GM23338 (cell line): ENCODE measurements at regions not wholly inside any gene's neighbourhood (a gene's known extent, or its start where the extent isn't known, plus 50 kb on each side); places are given as distances from the start of the nearest gene placed in this dataset.

ENCODE experiments used
- ATAC-seq: fragments of 200-7000 bp; cut with Tn5 transposase; 3 replicates; pipeline ENCODE4 v1.9.1; 2020
- DNase-seq: peaks from one replicate; pipeline ENCODE4 v3.0.0-alpha.2; 2015; ENCODE audit warnings: low spot score
- H2AFZ ChIP-seq: fragments of 200-600 bp; sonication (generic); 2 replicates; pipeline ENCODE4 v1.8.0; 2016; ENCODE audit warnings: antibody characterized with exemption, mild to moderate bottlenecking, moderate library complexity
- H3F3A ChIP-seq: fragments of 200-600 bp; sonication (generic); replicated peaks from 2 replicates; pipeline ENCODE4 v1.8.0; 2017; ENCODE audit warnings: antibody characterized with exemption, mixed run types, low read depth
- H3K27ac ChIP-seq: fragments of 200-600 bp; sonication (generic); 2 replicates; pipeline ENCODE4 v1.6.1; 2016; ENCODE audit warnings: low read depth
- H3K27me3 ChIP-seq: fragments of 200-600 bp; sonication (generic); 2 replicates; pipeline ENCODE4 v1.8.0; 2016; ENCODE audit warnings: mild to moderate bottlenecking, mixed run types, moderate library complexity; ENCODE audit not compliant: insufficient read depth
- H3K36me3 ChIP-seq: fragments of 200-600 bp; sonication (generic); 2 replicates; pipeline ENCODE4 v1.8.0; 2016; ENCODE audit warnings: mild to moderate bottlenecking; ENCODE audit not compliant: insufficient read depth
- H3K4me1 ChIP-seq: fragments of 200-600 bp; sonication (generic); 2 replicates; pipeline ENCODE4 v1.8.0; 2016; ENCODE audit warnings: mild to moderate bottlenecking, moderate library complexity; ENCODE audit not compliant: insufficient read depth
- H3K4me2 ChIP-seq: fragments of 200-600 bp; sonication (generic); 2 replicates; pipeline ENCODE4 v1.7.1; 2017; ENCODE audit warnings: mixed run types
- H3K4me3 ChIP-seq: fragments of 200-600 bp; sonication (generic); 2 replicates; pipeline ENCODE4 v1.6.1; 2016; ENCODE audit warnings: mixed run types
- H3K79me2 ChIP-seq: fragments of 200-600 bp; sonication (generic); replicated peaks from 2 replicates; pipeline ENCODE4 v1.8.0; 2017; ENCODE audit warnings: mild to moderate bottlenecking; ENCODE audit not compliant: insufficient read depth
- H3K9me2 ChIP-seq: fragments of 200-600 bp; sonication (generic); 2 replicates; pipeline ENCODE4 v1.8.0; 2017; ENCODE audit not compliant: insufficient read depth
- H4K20me1 ChIP-seq: fragments of 200-600 bp; sonication (generic); replicated peaks from 2 replicates; pipeline ENCODE4 v1.8.0; 2017; ENCODE audit warnings: mild to moderate bottlenecking; ENCODE audit not compliant: insufficient read depth
- H3K27ac Mint-ChIP-seq: 2 replicates; pipeline ENCODE4 v1.8.0; 2020; ENCODE audit warnings: inconsistent platforms, mild to moderate bottlenecking, moderate library complexity, mixed read lengths
- H3K27me3 Mint-ChIP-seq: 3 replicates; pipeline ENCODE4 v1.8.0; 2022; ENCODE audit warnings: low read depth, mild to moderate bottlenecking, moderate library complexity, mixed read lengths, inconsistent platforms; ENCODE audit not compliant: insufficient read depth, poor library complexity
- H3K36me3 Mint-ChIP-seq: 3 replicates; pipeline ENCODE4 v1.8.0; 2021; ENCODE audit warnings: low read depth, mild to moderate bottlenecking, inconsistent platforms, moderate library complexity, mixed read lengths
- H3K4me1 Mint-ChIP-seq: 3 replicates; pipeline ENCODE4 v1.8.0; 2020; ENCODE audit warnings: mild to moderate bottlenecking, inconsistent platforms, mixed read lengths
- H3K4me3 Mint-ChIP-seq: 3 replicates; pipeline ENCODE4 v1.8.0; 2021; ENCODE audit warnings: moderate library complexity, mild to moderate bottlenecking, inconsistent platforms, mixed read lengths
- H3K9me3 Mint-ChIP-seq: 3 replicates; pipeline ENCODE4 v1.8.0; 2020; ENCODE audit warnings: moderate library complexity, mild to moderate bottlenecking, inconsistent platforms, mixed read lengths
- CREB1 ChIP-seq: fragments of 250-450 bp; sonication (Bioruptor Pico); IDR thresholded peaks from 2 replicates; pipeline ENCODE4 v1.5.0; 2020; ENCODE audit warnings: low read depth, mild to moderate bottlenecking, moderate library complexity
- EZH2 ChIP-seq: fragments of 200-600 bp; sonication (generic); IDR thresholded peaks from one replicate; pipeline ENCODE4 v1.8.0; 2017; ENCODE audit warnings: antibody characterized with exemption, mild to moderate bottlenecking, low read depth; ENCODE audit not compliant: unreplicated experiment
- EZH2phosphoT487 ChIP-seq: fragments of 200-600 bp; sonication (generic); IDR thresholded peaks from one replicate; pipeline ENCODE4 v1.8.1; 2018; ENCODE audit warnings: antibody characterized with exemption; ENCODE audit not compliant: unreplicated experiment
- JUNB ChIP-seq: IDR thresholded peaks from one replicate; pipeline ENCODE4 v1.6.1; 2016; ENCODE audit warnings: antibody characterized with exemption; ENCODE audit not compliant: unreplicated experiment
- NANOG ChIP-seq: IDR thresholded peaks from 2 replicates; pipeline ENCODE4 v1.6.1; 2016; ENCODE audit warnings: antibody characterized with exemption, borderline replicate concordance
- STAT1 ChIP-seq: IDR thresholded peaks from one replicate; pipeline ENCODE4 v1.6.1; 2016; ENCODE audit warnings: antibody characterized with exemption; ENCODE audit not compliant: unreplicated experiment
- ZNF114 ChIP-seq: fragments of 250-450 bp; sonication (Bioruptor Pico); IDR thresholded peaks from 2 replicates; pipeline ENCODE4 v1.5.0; 2020; ENCODE audit warnings: mild to moderate bottlenecking, moderate library complexity
- ZNF331 ChIP-seq: fragments of 250-450 bp; sonication (Bioruptor Pico); IDR thresholded peaks from 2 replicates; pipeline ENCODE4 v1.5.0; 2020; ENCODE audit warnings: low read depth, mild to moderate bottlenecking, moderate library complexity
- TF ChIP-seq, protein P1 (sequence below): IDR thresholded peaks from one replicate; pipeline ENCODE4 v1.6.1; 2018; ENCODE audit warnings: antibody characterized with exemption; ENCODE audit not compliant: unreplicated experiment
- TF ChIP-seq, protein P2 (sequence below), 2 experiments: fragments of 200-600 bp in 1 of 2; sonication (generic) in 1 of 2; conservative IDR thresholded peaks; 2 replicates each; pipeline versions ENCODE4 v1.5.1 to v1.6.1; 2016 to 2017; ENCODE audit warnings: antibody characterized with exemption in 2 of 2, low read depth in 2 of 2, mild to moderate bottlenecking in 2 of 2, moderate library complexity in 1 of 2

DNA sequence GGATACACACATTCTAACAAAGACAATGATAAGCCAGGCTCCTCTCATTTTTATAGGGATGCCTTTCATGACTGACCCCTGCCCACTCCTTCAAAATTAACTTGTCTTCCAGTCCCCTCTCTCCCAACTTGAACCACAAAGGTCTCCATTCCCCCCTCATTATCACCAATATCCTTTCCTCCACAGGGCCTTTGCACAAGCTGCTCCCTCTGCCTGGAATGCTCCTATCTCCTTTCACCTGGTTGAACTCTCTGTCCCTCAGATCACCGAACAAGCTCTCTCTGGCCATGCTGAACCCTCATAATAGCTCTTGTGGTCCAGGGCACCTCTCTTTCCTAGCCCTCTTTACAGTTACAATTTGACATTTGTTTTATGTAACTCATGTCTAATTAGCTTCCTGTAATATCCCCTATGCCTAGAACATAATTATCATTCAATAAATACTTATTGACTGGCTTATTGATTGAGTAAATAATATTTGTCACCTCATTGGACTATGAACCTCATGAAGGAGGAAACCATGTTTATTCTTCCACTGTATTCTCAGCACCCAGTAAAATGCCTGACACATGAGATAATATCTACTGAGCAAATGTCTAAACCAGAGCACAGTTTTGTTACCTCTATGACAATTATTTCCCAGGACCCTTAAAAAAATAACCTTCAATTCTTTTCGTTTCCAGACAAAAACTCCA lies 266.3 kb upstream of the RASGEF1B start (continued):
- TF ChIP-seq, protein P1, sequence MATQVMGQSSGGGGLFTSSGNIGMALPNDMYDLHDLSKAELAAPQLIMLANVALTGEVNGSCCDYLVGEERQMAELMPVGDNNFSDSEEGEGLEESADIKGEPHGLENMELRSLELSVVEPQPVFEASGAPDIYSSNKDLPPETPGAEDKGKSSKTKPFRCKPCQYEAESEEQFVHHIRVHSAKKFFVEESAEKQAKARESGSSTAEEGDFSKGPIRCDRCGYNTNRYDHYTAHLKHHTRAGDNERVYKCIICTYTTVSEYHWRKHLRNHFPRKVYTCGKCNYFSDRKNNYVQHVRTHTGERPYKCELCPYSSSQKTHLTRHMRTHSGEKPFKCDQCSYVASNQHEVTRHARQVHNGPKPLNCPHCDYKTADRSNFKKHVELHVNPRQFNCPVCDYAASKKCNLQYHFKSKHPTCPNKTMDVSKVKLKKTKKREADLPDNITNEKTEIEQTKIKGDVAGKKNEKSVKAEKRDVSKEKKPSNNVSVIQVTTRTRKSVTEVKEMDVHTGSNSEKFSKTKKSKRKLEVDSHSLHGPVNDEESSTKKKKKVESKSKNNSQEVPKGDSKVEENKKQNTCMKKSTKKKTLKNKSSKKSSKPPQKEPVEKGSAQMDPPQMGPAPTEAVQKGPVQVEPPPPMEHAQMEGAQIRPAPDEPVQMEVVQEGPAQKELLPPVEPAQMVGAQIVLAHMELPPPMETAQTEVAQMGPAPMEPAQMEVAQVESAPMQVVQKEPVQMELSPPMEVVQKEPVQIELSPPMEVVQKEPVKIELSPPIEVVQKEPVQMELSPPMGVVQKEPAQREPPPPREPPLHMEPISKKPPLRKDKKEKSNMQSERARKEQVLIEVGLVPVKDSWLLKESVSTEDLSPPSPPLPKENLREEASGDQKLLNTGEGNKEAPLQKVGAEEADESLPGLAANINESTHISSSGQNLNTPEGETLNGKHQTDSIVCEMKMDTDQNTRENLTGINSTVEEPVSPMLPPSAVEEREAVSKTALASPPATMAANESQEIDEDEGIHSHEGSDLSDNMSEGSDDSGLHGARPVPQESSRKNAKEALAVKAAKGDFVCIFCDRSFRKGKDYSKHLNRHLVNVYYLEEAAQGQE = no peak
- TF ChIP-seq EZH2phosphoT487 (no peak), ZNF331 (CRISPR knock-in tag) (no peak), CREB1 (CRISPR knock-in tag) (no peak), STAT1 (no peak), EZH2 (no peak), JUNB (no peak), NANOG (no peak), ZNF114 (CRISPR knock-in tag) (no peak)
- TF ChIP-seq, protein P2, sequence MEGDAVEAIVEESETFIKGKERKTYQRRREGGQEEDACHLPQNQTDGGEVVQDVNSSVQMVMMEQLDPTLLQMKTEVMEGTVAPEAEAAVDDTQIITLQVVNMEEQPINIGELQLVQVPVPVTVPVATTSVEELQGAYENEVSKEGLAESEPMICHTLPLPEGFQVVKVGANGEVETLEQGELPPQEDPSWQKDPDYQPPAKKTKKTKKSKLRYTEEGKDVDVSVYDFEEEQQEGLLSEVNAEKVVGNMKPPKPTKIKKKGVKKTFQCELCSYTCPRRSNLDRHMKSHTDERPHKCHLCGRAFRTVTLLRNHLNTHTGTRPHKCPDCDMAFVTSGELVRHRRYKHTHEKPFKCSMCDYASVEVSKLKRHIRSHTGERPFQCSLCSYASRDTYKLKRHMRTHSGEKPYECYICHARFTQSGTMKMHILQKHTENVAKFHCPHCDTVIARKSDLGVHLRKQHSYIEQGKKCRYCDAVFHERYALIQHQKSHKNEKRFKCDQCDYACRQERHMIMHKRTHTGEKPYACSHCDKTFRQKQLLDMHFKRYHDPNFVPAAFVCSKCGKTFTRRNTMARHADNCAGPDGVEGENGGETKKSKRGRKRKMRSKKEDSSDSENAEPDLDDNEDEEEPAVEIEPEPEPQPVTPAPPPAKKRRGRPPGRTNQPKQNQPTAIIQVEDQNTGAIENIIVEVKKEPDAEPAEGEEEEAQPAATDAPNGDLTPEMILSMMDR (conservative IDR thresholded peaks at IDR 0.05; ENCODE audit: low read depth in 2 of 2) = no peak

DNA sequence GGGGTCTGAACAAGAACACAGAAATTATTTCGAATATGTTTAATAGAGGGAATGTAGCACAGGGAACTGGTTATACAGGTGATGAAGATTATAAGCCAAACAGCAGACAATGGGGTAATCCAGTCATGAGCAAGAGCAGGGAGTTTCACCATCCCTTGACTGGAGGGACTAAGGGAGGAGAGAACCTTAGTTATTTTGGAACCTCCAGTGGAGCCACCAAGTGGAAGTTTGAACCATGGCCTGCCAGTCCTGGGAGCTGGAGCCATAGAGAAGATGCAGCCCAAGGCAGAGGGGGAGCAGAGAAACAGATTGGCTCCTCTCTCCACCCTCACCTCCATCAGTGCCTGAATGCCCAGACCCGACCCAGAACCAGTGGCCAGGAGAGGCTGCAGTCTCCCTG lies 264.6 kb upstream of the RASGEF1B start:
- no peak overlapping the region for H3K4me3 ChIP-seq
- H3K9me2 ChIP-seq = no peaks in the 10 kb centered on the region
- Mint-ChIP-seq H3K4me1 (no peaks in the 10 kb centered on the region), H3K36me3 (no peaks in the 10 kb centered on the region), H3K4me3 (no peak overlapping the region), H3K27ac (no peak overlapping the region), H3K9me3 (no peaks in the 10 kb centered on the region), H3K27me3 (peaks cover 2% of the 10 kb centered on the region)
- ATAC-seq = no peak
- H3F3A ChIP-seq = no peaks in the 10 kb centered on the region
- H2AFZ ChIP-seq = no peak overlapping the region
- H3K79me2 ChIP-seq = no peaks in the 10 kb centered on the region
- no peak for DNase-seq
- no peaks in the 10 kb centered on the region for H3K4me1 ChIP-seq
- no peak overlapping the region for H3K27ac ChIP-seq
- H3K36me3 ChIP-seq = no peaks in the 10 kb centered on the region
- TF ChIP-seq, protein P2 (conservative IDR thresholded peaks at IDR 0.05; ENCODE audit: low read depth in 2 of 2) = peak in 1 of 2 experiments; percentile 28; a peak in 2 of 4 replicates
- TF ChIP-seq, protein P1 = no peak
- H3K4me2 ChIP-seq = no peak overlapping the region
- H3K27me3 ChIP-seq = no peaks in the 10 kb centered on the region
- H4K20me1 ChIP-seq = no peaks in the 10 kb centered on the region
